HCT116 (cell line): ENCODE measurements at regions not wholly inside any gene's neighbourhood (a gene's known extent, or its start where the extent isn't known, plus 50 kb on each side); places are given as distances from the start of the nearest gene placed in this dataset.

Experiments used
- CEBPB ChIP-seq: IDR thresholded peaks from 2 replicates; pipeline ENCODE4 v1.6.1; 2012; ENCODE audit warnings: low read depth
- EZH2 ChIP-seq: fragments of 200-600 bp; sonication (generic); IDR thresholded peaks from 2 replicates; pipeline ENCODE4 v1.6.1; 2017; ENCODE audit warnings: antibody characterized with exemption, mixed run types
- EZH2phosphoT487 ChIP-seq: fragments of 200-600 bp; IDR thresholded peaks from 2 replicates; pipeline ENCODE4 v1.6.1; 2018; ENCODE audit warnings: antibody characterized with exemption, borderline replicate concordance
- JUND ChIP-seq: IDR thresholded peaks from 2 replicates; pipeline ENCODE4 v1.6.1; 2012
- POLR2A ChIP-seq: IDR thresholded peaks from 2 replicates; pipeline ENCODE4 v1.7.0; 2011; ENCODE audit warnings: borderline replicate concordance; ENCODE audit not compliant: insufficient read depth, insufficient read length; ENCODE audit errors: extremely low read depth
- POLR2AphosphoS5 ChIP-seq: IDR thresholded peaks from 2 replicates; pipeline ENCODE4 v1.6.1; 2011; ENCODE audit warnings: mild to moderate bottlenecking, low read depth, low read length, moderate library complexity
- SP1 ChIP-seq: IDR thresholded peaks from 2 replicates; pipeline ENCODE4 v1.6.1; 2012; ENCODE audit warnings: low read depth
- SRF ChIP-seq: IDR thresholded peaks from 2 replicates; pipeline ENCODE4 v1.6.1; 2012; ENCODE audit warnings: low read depth
- TF ChIP-seq, protein P1 (sequence below), 3 experiments: fragments of 200-600 bp in 1 of 3; sonication (generic) in 1 of 3; IDR thresholded peaks in 2 of 3; conservative IDR thresholded peaks in 1 of 3; 2 replicates each; pipeline ENCODE4 v1.5.1; 2012 to 2017; ENCODE audit warnings: low read depth in 2 of 3, low read length in 2 of 3, antibody characterized with exemption in 1 of 3, borderline replicate concordance in 1 of 3, control low read depth in 1 of 3, mild to moderate bottlenecking in 1 of 3, mixed read lengths in 1 of 3, mixed run types in 1 of 3, moderate library complexity in 1 of 3; ENCODE audit not compliant: insufficient read depth in 1 of 3
- TF ChIP-seq, protein P2 (sequence below): IDR thresholded peaks from 2 replicates; pipeline ENCODE4 v1.6.1; 2012; ENCODE audit warnings: low read depth

DNA sequence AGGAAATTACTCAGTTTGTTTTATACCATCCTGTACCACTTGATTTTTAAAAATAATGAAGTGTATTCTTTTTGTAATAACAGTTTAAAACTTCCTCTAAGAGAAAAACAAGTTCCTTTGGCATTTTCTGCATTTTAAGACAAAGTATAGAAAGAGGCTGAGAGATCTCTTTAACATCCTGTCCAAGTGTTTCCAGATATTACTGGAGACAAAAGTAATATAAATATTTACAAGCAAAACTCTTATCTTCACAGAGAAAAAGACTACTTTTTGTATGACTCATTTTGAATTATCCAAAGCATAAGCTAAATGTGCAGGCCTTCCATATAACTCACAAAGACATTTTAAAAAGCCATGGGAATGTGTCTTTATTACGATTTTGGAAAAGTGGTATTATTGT is 221.1 kb downstream of the RDH14 start:
- TF ChIP-seq, protein P1, sequence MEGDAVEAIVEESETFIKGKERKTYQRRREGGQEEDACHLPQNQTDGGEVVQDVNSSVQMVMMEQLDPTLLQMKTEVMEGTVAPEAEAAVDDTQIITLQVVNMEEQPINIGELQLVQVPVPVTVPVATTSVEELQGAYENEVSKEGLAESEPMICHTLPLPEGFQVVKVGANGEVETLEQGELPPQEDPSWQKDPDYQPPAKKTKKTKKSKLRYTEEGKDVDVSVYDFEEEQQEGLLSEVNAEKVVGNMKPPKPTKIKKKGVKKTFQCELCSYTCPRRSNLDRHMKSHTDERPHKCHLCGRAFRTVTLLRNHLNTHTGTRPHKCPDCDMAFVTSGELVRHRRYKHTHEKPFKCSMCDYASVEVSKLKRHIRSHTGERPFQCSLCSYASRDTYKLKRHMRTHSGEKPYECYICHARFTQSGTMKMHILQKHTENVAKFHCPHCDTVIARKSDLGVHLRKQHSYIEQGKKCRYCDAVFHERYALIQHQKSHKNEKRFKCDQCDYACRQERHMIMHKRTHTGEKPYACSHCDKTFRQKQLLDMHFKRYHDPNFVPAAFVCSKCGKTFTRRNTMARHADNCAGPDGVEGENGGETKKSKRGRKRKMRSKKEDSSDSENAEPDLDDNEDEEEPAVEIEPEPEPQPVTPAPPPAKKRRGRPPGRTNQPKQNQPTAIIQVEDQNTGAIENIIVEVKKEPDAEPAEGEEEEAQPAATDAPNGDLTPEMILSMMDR (IDR thresholded peaks at IDR 0.05 in 2 of 3, conservative IDR thresholded peaks at IDR 0.05 in 1 of 3; ENCODE audit: borderline replicate concordance in 1 of 3, insufficient read depth in 1 of 3, low read depth in 2 of 3, low read length in 2 of 3): no peak
- no peak for TF ChIP-seq POLR2A
- TF ChIP-seq EZH2: no peak
- no peak for TF ChIP-seq JUND
- no peak for TF ChIP-seq SP1
- TF ChIP-seq SRF: no peak
- TF ChIP-seq EZH2phosphoT487: no peak
- TF ChIP-seq, protein P2, sequence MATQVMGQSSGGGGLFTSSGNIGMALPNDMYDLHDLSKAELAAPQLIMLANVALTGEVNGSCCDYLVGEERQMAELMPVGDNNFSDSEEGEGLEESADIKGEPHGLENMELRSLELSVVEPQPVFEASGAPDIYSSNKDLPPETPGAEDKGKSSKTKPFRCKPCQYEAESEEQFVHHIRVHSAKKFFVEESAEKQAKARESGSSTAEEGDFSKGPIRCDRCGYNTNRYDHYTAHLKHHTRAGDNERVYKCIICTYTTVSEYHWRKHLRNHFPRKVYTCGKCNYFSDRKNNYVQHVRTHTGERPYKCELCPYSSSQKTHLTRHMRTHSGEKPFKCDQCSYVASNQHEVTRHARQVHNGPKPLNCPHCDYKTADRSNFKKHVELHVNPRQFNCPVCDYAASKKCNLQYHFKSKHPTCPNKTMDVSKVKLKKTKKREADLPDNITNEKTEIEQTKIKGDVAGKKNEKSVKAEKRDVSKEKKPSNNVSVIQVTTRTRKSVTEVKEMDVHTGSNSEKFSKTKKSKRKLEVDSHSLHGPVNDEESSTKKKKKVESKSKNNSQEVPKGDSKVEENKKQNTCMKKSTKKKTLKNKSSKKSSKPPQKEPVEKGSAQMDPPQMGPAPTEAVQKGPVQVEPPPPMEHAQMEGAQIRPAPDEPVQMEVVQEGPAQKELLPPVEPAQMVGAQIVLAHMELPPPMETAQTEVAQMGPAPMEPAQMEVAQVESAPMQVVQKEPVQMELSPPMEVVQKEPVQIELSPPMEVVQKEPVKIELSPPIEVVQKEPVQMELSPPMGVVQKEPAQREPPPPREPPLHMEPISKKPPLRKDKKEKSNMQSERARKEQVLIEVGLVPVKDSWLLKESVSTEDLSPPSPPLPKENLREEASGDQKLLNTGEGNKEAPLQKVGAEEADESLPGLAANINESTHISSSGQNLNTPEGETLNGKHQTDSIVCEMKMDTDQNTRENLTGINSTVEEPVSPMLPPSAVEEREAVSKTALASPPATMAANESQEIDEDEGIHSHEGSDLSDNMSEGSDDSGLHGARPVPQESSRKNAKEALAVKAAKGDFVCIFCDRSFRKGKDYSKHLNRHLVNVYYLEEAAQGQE: no peak
- no peak for TF ChIP-seq CEBPB
- TF ChIP-seq POLR2AphosphoS5: no peak
